PC-3 (cell line): ENCODE measurements at regions not wholly inside any gene's neighbourhood (a gene's known extent, or its start where the extent isn't known, plus 50 kb on each side); places are given as distances from the start of the nearest gene placed in this dataset.

Experiments
- ATAC-seq: fragments of 200-7000 bp; cut with Tn5 transposase; 2 replicates; pipeline ENCODE4 v1.9.1; 2020; ENCODE audit warnings: mild to moderate bottlenecking, moderate library complexity
- BruUV-seq: library from RNA; stranded (reverse); fragments of 400-500 nt; replicated peaks from 2 replicates; lab custom pipeline; 2021; lab: Mats Ljungman, UMichigan
- CTCF ChIA-PET: fragments of 300-600 bp; sonication (Branson Sonifier 250); formaldehyde crosslinking; loops from one replicate; lab custom pipeline; 2022; ENCODE audit warnings: antibody characterized with exemption; lab: Charles Lee
- POLR2A ChIA-PET: fragments of 300-600 bp; sonication (Branson Sonifier 250); formaldehyde crosslinking; loops from one replicate; lab custom pipeline; 2022; ENCODE audit warnings: antibody characterized with exemption; ENCODE audit not compliant: unreplicated experiment; lab: Charles Lee
- DNase-seq: peaks from one replicate; pipeline ENCODE4 v3.0.0-alpha.2; 2015
- H2AFZ ChIP-seq: fragments of 300-600 bp; sonication (generic); 2 replicates; pipeline ENCODE4 v1.6.0; 2016; ENCODE audit warnings: antibody characterized with exemption, low read length
- H3F3A ChIP-seq: fragments of 300-600 bp; sonication (generic); one replicate; pipeline ENCODE4 v1.6.0; 2017; ENCODE audit warnings: antibody characterized with exemption, low read length, control low read depth, mild to moderate bottlenecking; ENCODE audit not compliant: unreplicated experiment
- H3K27ac ChIP-seq: fragments of 300-600 bp; sonication (generic); 2 replicates; pipeline ENCODE4 v1.5.1; 2016; ENCODE audit warnings: mild to moderate bottlenecking, low read length
- H3K27me3 ChIP-seq: fragments of 300-600 bp; sonication (generic); 2 replicates; pipeline ENCODE4 v1.6.1; 2016; ENCODE audit warnings: low read length, mixed read lengths
- H3K36me3 ChIP-seq: fragments of 300-600 bp; sonication (generic); 2 replicates; pipeline ENCODE4 v1.6.1; 2016; ENCODE audit warnings: low read depth, mixed run types, low read length, mixed read lengths
- H3K4me1 ChIP-seq: fragments of 300-600 bp; sonication (generic); 2 replicates; pipeline ENCODE4 v1.5.1; 2016; ENCODE audit warnings: low read length; ENCODE audit not compliant: insufficient read depth
- H3K4me2 ChIP-seq: fragments of 300-600 bp; sonication (generic); 2 replicates; pipeline ENCODE4 v1.6.0; 2016; ENCODE audit warnings: low read length
- H3K4me3 ChIP-seq: fragments of 300-600 bp; sonication (generic); 2 replicates; pipeline ENCODE4 v1.5.1; 2016; ENCODE audit warnings: mild to moderate bottlenecking, low read length, mixed read lengths
- H3K79me2 ChIP-seq: fragments of 300-600 bp; sonication (generic); 2 replicates; pipeline ENCODE4 v1.6.1; 2017; ENCODE audit warnings: low read length, mixed read lengths
- H3K9ac ChIP-seq: fragments of 300-600 bp; sonication (generic); 2 replicates; pipeline ENCODE4 v1.6.0; 2016; ENCODE audit warnings: mild to moderate bottlenecking, low read length
- H3K9me2 ChIP-seq: fragments of 300-600 bp; sonication (generic); replicated peaks from 2 replicates; pipeline ENCODE4 v1.6.1; 2016; ENCODE audit warnings: mixed run types, low read length, mixed read lengths
- H3K9me3 ChIP-seq: fragments of 300-600 bp; sonication (generic); 2 replicates; pipeline ENCODE4 v1.6.1; 2016; ENCODE audit warnings: low read length, mixed read lengths
- H4K20me1 ChIP-seq: fragments of 300-600 bp; sonication (generic); 2 replicates; pipeline ENCODE4 v1.6.1; 2016; ENCODE audit warnings: low read length, mixed read lengths
- CTCF ChIP-seq: fragments of 300-600 bp; sonication (generic); conservative IDR thresholded peaks from 2 replicates; pipeline ENCODE4 v1.5.1; 2017; ENCODE audit warnings: antibody characterized with exemption, low read depth, mild to moderate bottlenecking, low read length
- EZH2 ChIP-seq: fragments of 300-600 bp; sonication (generic); IDR thresholded peaks from one replicate; pipeline ENCODE4 v1.6.1; 2017; ENCODE audit warnings: antibody characterized with exemption, mild to moderate bottlenecking, low read length; ENCODE audit not compliant: unreplicated experiment
- EZH2phosphoT487 ChIP-seq: fragments of 300-600 bp; sonication (generic); IDR thresholded peaks from 2 replicates; pipeline ENCODE4 v1.6.1; 2018; ENCODE audit warnings: mild to moderate bottlenecking, antibody characterized with exemption, low read length, borderline replicate concordance
- intact Hi-C: fragments of 100-400 bp; cut with micrococcal nuclease; formaldehyde crosslinking; loops from 2 replicates; pipeline ENCODE4 v1.9.0; 2023

GRCh38 chr5:116378777-116379121 lies 195.9 kb downstream of the SEMA6A start:
- POLR2A ChIA-PET: no interaction called here
- CTCF ChIA-PET: no interaction called here

GRCh38 chr5:116378007-116378776 lies 196.4 kb downstream of the SEMA6A start:
- CTCF ChIA-PET: no interaction called here
- H3K27me3 ChIP-seq: no peaks in the 10 kb centered on the region
- no peaks in the 10 kb centered on the region for H3K79me2 ChIP-seq
- no TSS peak for BruUV-seq
- no peaks in the 10 kb centered on the region for H3K9me2 ChIP-seq
- no peak for TF ChIP-seq EZH2
- no peaks in the 10 kb centered on the region for H3F3A ChIP-seq
- intact Hi-C loops: no loop called here
- H2AFZ ChIP-seq: no peak overlapping the region
- no peaks in the 10 kb centered on the region for H4K20me1 ChIP-seq
- no peak for ATAC-seq
- H3K9me3 ChIP-seq: no peaks in the 10 kb centered on the region
- no peak overlapping the region for H3K4me3 ChIP-seq
- H3K4me1 ChIP-seq: no peaks in the 10 kb centered on the region
- H3K9ac ChIP-seq: no peak overlapping the region
- no peak overlapping the region for H3K4me2 ChIP-seq
- POLR2A ChIA-PET: no interaction called here
- no peaks in the 10 kb centered on the region for H3K36me3 ChIP-seq
- no peak for DNase-seq
- no peak overlapping the region for H3K27ac ChIP-seq

More at GRCh38 chr5:116378777-116379121, 195.9 kb downstream of the SEMA6A start:
- Histone ChIP-seq H3K27me3 (no peaks in the 10 kb centered on the region), H3K36me3 (no peaks in the 10 kb centered on the region), H3K27ac (no peak overlapping the region), H3K9me3 (no peaks in the 10 kb centered on the region), H3F3A (no peaks in the 10 kb centered on the region), H3K4me2 (no peak overlapping the region), H3K4me3 (no peak overlapping the region), H3K79me2 (no peaks in the 10 kb centered on the region), H4K20me1 (no peaks in the 10 kb centered on the region), H3K9ac (no peak overlapping the region), H3K4me1 (no peaks in the 10 kb centered on the region), H2AFZ (no peak overlapping the region), H3K9me2 (no peaks in the 10 kb centered on the region)
- no TSS peak for BruUV-seq
- no peak for ATAC-seq
- DNase-seq: no peak
- intact Hi-C loops: no loop called here
- TF ChIP-seq EZH2phosphoT487 (no peak), EZH2 (no peak), CTCF (no peak)

GRCh38 chr5:116377276-116378006 lies 197.2 kb downstream of the SEMA6A start:
- ATAC-seq (no peak), DNase-seq (no peak)
- Histone ChIP-seq H2AFZ (no peak overlapping the region), H3K36me3 (no peaks in the 10 kb centered on the region), H3K4me3 (no peak overlapping the region), H3K27me3 (no peaks in the 10 kb centered on the region), H3K9me3 (no peaks in the 10 kb centered on the region), H3K4me2 (no peak overlapping the region), H3K9ac (no peak overlapping the region), H3F3A (no peaks in the 10 kb centered on the region), H3K79me2 (no peaks in the 10 kb centered on the region), H4K20me1 (no peaks in the 10 kb centered on the region), H3K9me2 (no peaks in the 10 kb centered on the region), H3K27ac (no peak overlapping the region), H3K4me1 (no peaks in the 10 kb centered on the region)
- intact Hi-C loops: no loop called here
- CTCF ChIA-PET: no interaction called here
- BruUV-seq: no TSS peak
- POLR2A ChIA-PET: no interaction called here
- TF ChIP-seq EZH2phosphoT487 (no peak), CTCF (no peak), EZH2 (no peak)
